Effector CD8-positive, alpha-beta T cell (primary cell): ENCODE measurements at regions not wholly inside any gene's neighbourhood (a gene's known extent, or its start where the extent isn't known, plus 50 kb on each side); places are given as distances from the start of the nearest gene placed in this dataset.
"Not testable (repeated sequence)": the region's sequence is repeated elsewhere in the genome, so short reads cannot be mapped to it uniquely, and the experiment has no call there.

Source experiments
- DNase-seq: peaks from one replicate; lab custom pipeline; 2025; lab: John Stamatoyannopoulos, UW

GRCh38 chr7:131961054-131961680 is 404.7 kb upstream of the PODXL start:
- no peak for DNase-seq

GRCh38 chr7:131959106-131959812 is 402.8 kb upstream of the PODXL start:
- no peak for DNase-seq

GRCh38 chr7:131957338-131958020 is 401.1 kb upstream of the PODXL start:
- no peak for DNase-seq

- no peak for DNase-seq
Observed at GRCh38 chr7:131956864-131957263, 400.4 kb upstream of the PODXL start.

- DNase-seq, result no peak
Observed at GRCh38 chr7:131955679-131956078, 399.3 kb upstream of the PODXL start.

GRCh38 chr7:131953184-131953583 is 396.8 kb upstream of the PODXL start:
- no peak for DNase-seq

- no peak for DNase-seq
Observed at GRCh38 chr7:131952365-131952764, 395.9 kb upstream of the PODXL start.

GRCh38 chr7:131950758-131951157 is 394.3 kb upstream of the PODXL start:
- DNase-seq, result no peak

- DNase-seq, result no peak
Observed at GRCh38 chr7:131949659-131950058, 393.2 kb upstream of the PODXL start.

- DNase-seq, result no peak
Observed at GRCh38 chr7:131948434-131949053, 392.1 kb upstream of the PODXL start.

GRCh38 chr7:131947661-131948060 is 391.2 kb upstream of the PODXL start:
- no peak for DNase-seq

- no peak for DNase-seq
Observed at GRCh38 chr7:131945957-131946544, 389.6 kb upstream of the PODXL start.

GRCh38 chr7:131945313-131945911 is 389.0 kb upstream of the PODXL start:
- no peak for DNase-seq

- no peak for DNase-seq
Observed at GRCh38 chr7:131944556-131945069, 388.2 kb upstream of the PODXL start.

GRCh38 chr7:131943646-131944045 is 387.2 kb upstream of the PODXL start:
- no peak for DNase-seq

GRCh38 chr7:131943211-131943610 is 386.8 kb upstream of the PODXL start:
- DNase-seq, result no peak

- DNase-seq, result no peak
Observed at GRCh38 chr7:131942287-131943150, 386.1 kb upstream of the PODXL start.

GRCh38 chr7:131941291-131941690 is 384.9 kb upstream of the PODXL start:
- DNase-seq, result no peak

GRCh38 chr7:131940621-131941165 is 384.3 kb upstream of the PODXL start:
- DNase-seq, result no peak

GRCh38 chr7:131938788-131939187 is 382.4 kb upstream of the PODXL start:
- DNase-seq, result not testable (repeated sequence)
